Hepatocyte (in vitro differentiated cells): ENCODE measurements at regions not wholly inside any gene's neighbourhood (a gene's known extent, or its start where the extent isn't known, plus 50 kb on each side); places are given as distances from the start of the nearest gene placed in this dataset.

Experiments used
- DNase-seq: peaks from one replicate; pipeline ENCODE4 v3.0.0-alpha.2; 2016; ENCODE audit warnings: low spot score
- H2AFZ ChIP-seq: fragments of 200-600 bp; sonication (generic); 2 replicates; pipeline ENCODE4 v1.6.0; 2016; ENCODE audit warnings: antibody characterized with exemption, mild to moderate bottlenecking
- H3K27ac ChIP-seq: fragments of 200-600 bp; sonication (generic); 2 replicates; pipeline ENCODE4 v1.5.1; 2016; ENCODE audit warnings: mild to moderate bottlenecking
- H3K27me3 ChIP-seq: fragments of 200-600 bp; sonication (generic); 2 replicates; pipeline ENCODE4 v1.6.1; 2016
- H3K36me3 ChIP-seq: fragments of 200-600 bp; sonication (generic); replicated peaks from 2 replicates; pipeline ENCODE4 v1.5.1; 2016; ENCODE audit warnings: low read depth; ENCODE audit not compliant: insufficient read depth
- H3K4me1 ChIP-seq: fragments of 200-600 bp; sonication (generic); 2 replicates; pipeline ENCODE4 v1.5.1; 2016; ENCODE audit warnings: mild to moderate bottlenecking, moderate library complexity; ENCODE audit not compliant: insufficient read depth
- H3K4me2 ChIP-seq: fragments of 200-600 bp; sonication (generic); 2 replicates; pipeline ENCODE4 v1.6.0; 2016
- H3K4me3 ChIP-seq: fragments of 200-600 bp; sonication (generic); 2 replicates; pipeline ENCODE4 v1.5.1; 2016; ENCODE audit warnings: mild to moderate bottlenecking
- H3K79me2 ChIP-seq: fragments of 200-600 bp; sonication (generic); 2 replicates; pipeline ENCODE4 v1.6.0; 2017; ENCODE audit warnings: mild to moderate bottlenecking
- H3K9me2 ChIP-seq: fragments of 200-600 bp; sonication (generic); replicated peaks from 2 replicates; pipeline ENCODE4 v1.6.0; 2017; ENCODE audit warnings: mild to moderate bottlenecking; ENCODE audit not compliant: insufficient read depth
- H3K9me3 ChIP-seq: fragments of 200-600 bp; sonication (generic); 2 replicates; pipeline ENCODE4 v1.5.1; 2016; ENCODE audit warnings: low read depth, mild to moderate bottlenecking
- H4K20me1 ChIP-seq: fragments of 200-600 bp; sonication (generic); 2 replicates; pipeline ENCODE4 v1.6.0; 2016; ENCODE audit warnings: mild to moderate bottlenecking; ENCODE audit not compliant: insufficient read depth, poor library complexity, severe bottlenecking
- EZH2 ChIP-seq: fragments of 200-600 bp; sonication (generic); IDR thresholded peaks from 2 replicates; pipeline ENCODE4 v1.6.1; 2016; ENCODE audit warnings: antibody characterized with exemption, mild to moderate bottlenecking, borderline replicate concordance
- EZH2phosphoT487 ChIP-seq: fragments of 200-600 bp; sonication (generic); IDR thresholded peaks from one replicate; pipeline ENCODE4 v1.6.1; 2018; ENCODE audit warnings: antibody characterized with exemption, mild to moderate bottlenecking, low read depth, moderate library complexity; ENCODE audit not compliant: unreplicated experiment, severe bottlenecking
- WGBS: methylation state at CpG from one replicate; pipeline ENCODE4 v1.1.6; 2016; ENCODE audit warnings: low lambda C conversion rate; ENCODE audit errors: missing lambda C conversion rate; 5-methylcytosine and 5-hydroxymethylcytosine counted together
- TF ChIP-seq, protein P1 (sequence below): fragments of 200-600 bp; sonication (generic); IDR thresholded peaks from 2 replicates; pipeline ENCODE4 v1.5.1; 2016; ENCODE audit warnings: antibody characterized with exemption, mild to moderate bottlenecking; ENCODE audit not compliant: poor library complexity

DNA sequence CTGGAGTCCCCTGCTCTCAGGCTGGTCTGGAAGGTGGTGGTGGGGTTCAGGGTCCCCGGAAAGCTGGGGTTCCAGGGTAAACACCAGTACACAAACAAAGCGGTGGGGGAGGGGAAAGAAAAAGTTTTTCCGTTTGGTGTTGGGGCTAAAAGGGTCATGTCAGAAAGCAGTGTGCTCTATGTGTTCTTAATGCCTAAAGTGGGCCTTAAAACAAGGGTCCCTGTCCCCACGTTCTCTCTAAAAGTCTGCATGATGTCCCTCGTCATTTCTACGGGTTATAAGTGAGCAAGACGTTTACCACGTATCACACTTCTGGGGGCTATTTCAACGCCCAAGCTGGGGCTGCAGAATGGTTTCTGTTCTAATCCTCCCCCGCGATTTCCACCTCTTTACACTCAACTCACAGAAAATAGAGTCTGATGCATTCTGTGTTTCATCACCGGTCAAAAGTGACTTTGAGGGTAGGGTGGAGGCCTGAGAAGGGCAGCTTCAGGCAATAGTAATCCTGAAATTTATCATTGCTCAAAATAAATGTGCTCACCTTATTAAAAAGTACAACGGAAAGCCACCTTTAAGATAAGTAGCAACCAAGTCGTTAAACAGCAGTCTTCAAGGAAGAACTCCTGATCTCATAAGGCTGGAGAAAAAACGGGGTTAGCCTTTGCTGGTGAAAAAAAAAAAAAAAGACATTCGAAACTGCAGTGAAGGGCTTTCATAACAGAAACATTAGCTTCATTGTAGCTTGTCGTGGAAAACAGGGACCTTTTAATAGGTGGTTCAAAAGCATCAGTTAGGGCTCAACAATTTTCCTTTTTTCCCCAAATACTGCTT lies 63.9 kb upstream of the PTGR2 start:
- Histone ChIP-seq H3K27ac (peak overlapping the region; percentile 100), H3K4me1 (peaks cover 62% of the 10 kb centered on the region), H4K20me1 (no peaks in the 10 kb centered on the region), H3K9me2 (no peaks in the 10 kb centered on the region), H3K9me3 (no peaks in the 10 kb centered on the region), H3K4me2 (peak overlapping the region; percentile 91), H3K79me2 (peaks cover 42% of the 10 kb centered on the region), H3K27me3 (no peaks in the 10 kb centered on the region), H2AFZ (peak overlapping the region; percentile 31), H3K4me3 (peak overlapping the region; percentile 60), H3K36me3 (no peaks in the 10 kb centered on the region)
- no peak for DNase-seq
- 10% methylated on average over 17 of the region's 17 CpGs for WGBS
- no peak for TF ChIP-seq EZH2
- TF ChIP-seq, protein P1, sequence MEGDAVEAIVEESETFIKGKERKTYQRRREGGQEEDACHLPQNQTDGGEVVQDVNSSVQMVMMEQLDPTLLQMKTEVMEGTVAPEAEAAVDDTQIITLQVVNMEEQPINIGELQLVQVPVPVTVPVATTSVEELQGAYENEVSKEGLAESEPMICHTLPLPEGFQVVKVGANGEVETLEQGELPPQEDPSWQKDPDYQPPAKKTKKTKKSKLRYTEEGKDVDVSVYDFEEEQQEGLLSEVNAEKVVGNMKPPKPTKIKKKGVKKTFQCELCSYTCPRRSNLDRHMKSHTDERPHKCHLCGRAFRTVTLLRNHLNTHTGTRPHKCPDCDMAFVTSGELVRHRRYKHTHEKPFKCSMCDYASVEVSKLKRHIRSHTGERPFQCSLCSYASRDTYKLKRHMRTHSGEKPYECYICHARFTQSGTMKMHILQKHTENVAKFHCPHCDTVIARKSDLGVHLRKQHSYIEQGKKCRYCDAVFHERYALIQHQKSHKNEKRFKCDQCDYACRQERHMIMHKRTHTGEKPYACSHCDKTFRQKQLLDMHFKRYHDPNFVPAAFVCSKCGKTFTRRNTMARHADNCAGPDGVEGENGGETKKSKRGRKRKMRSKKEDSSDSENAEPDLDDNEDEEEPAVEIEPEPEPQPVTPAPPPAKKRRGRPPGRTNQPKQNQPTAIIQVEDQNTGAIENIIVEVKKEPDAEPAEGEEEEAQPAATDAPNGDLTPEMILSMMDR = no peak
- no peak for TF ChIP-seq EZH2phosphoT487

- H3K9me2 ChIP-seq = no peaks in the 10 kb centered on the region
- peaks cover 50% of the 10 kb centered on the region for H3K79me2 ChIP-seq
- H3K4me1 ChIP-seq = peaks cover 62% of the 10 kb centered on the region
- TF ChIP-seq EZH2phosphoT487 (no peak), EZH2 (no peak)
- TF ChIP-seq, protein P1 = no peak
- WGBS = under 1% methylated on average over 66 of the region's 105 CpGs
- H2AFZ ChIP-seq = peak overlapping the region; percentile 41
- H3K4me2 ChIP-seq = peak overlapping the region; percentile 91
- H3K4me3 ChIP-seq = peak overlapping the region; percentile 71
- H3K27me3 ChIP-seq = no peaks in the 10 kb centered on the region
- H3K27ac ChIP-seq = peak overlapping the region; percentile 100
- H3K36me3 ChIP-seq = no peaks in the 10 kb centered on the region
- H4K20me1 ChIP-seq = no peaks in the 10 kb centered on the region
- DNase-seq = peak; percentile 79
- no peaks in the 10 kb centered on the region for H3K9me3 ChIP-seq
Measured at GRCh38 chr14:73786636-73787485, 64.8 kb upstream of the PTGR2 start.

GRCh38 chr14:73785834-73786635 lies 65.6 kb upstream of the PTGR2 start:
- no peak for TF ChIP-seq EZH2phosphoT487
- TF ChIP-seq, protein P1 = peak; percentile 3
- TF ChIP-seq EZH2 = no peak

More at GRCh38 chr14:73785834-73786635, 65.6 kb upstream of the PTGR2 start:
- Histone ChIP-seq H3K36me3 (no peaks in the 10 kb centered on the region), H3K9me3 (no peaks in the 10 kb centered on the region), H3K9me2 (no peaks in the 10 kb centered on the region), H3K4me3 (peak overlapping the region; percentile 71), H3K4me1 (peaks cover 62% of the 10 kb centered on the region), H3K27ac (peak overlapping the region; percentile 100), H3K4me2 (peak overlapping the region; percentile 91), H3K79me2 (peaks cover 58% of the 10 kb centered on the region), H4K20me1 (no peaks in the 10 kb centered on the region), H3K27me3 (no peaks in the 10 kb centered on the region), H2AFZ (peak overlapping the region; percentile 41)
- DNase-seq = peak; percentile 86
- under 1% methylated on average over 35 of the region's 35 CpGs for WGBS
